HTR-8/SVneo (cell line): ENCODE measurements at regions not wholly inside any gene's neighbourhood (a gene's known extent, or its start where the extent isn't known, plus 50 kb on each side); places are given as distances from the start of the nearest gene placed in this dataset.
"Not testable (repeated sequence)": the region's sequence is repeated elsewhere in the genome, so short reads cannot be mapped to it uniquely, and the experiment has no call there.

Experiments
- DNase-seq: peaks from one replicate; pipeline ENCODE4 v3.0.0; 2011; ENCODE audit warnings: low spot score, mixed read lengths; ENCODE audit not compliant: insufficient read length
- FAIRE-seq: peaks from 2 replicates; lab custom pipeline; 2011; peaks lifted over from hg19 to GRCh38; lab: Jason Lieb, UNC

DNA sequence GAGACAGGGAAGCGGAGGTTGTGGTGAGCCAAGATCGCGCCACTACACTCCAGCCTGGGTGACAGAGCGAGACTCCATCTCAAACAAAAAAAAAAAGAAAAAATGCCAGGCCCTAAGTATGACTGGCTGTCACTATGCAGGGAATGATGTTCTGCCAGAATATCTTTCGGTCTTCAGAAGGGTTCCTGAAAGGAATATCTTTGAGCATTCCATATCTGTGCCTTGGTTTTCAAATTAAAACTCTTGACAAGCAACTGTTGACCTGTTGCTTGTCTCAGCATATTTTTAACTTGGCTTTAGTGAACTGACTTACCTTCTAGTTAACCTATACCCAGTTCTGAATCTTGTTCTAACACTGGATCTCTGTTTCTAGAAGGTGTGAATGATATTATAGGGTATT, 953.2 kb upstream of the FAM98A start:
- FAIRE-seq (no peak), DNase-seq (no peak)

DNA sequence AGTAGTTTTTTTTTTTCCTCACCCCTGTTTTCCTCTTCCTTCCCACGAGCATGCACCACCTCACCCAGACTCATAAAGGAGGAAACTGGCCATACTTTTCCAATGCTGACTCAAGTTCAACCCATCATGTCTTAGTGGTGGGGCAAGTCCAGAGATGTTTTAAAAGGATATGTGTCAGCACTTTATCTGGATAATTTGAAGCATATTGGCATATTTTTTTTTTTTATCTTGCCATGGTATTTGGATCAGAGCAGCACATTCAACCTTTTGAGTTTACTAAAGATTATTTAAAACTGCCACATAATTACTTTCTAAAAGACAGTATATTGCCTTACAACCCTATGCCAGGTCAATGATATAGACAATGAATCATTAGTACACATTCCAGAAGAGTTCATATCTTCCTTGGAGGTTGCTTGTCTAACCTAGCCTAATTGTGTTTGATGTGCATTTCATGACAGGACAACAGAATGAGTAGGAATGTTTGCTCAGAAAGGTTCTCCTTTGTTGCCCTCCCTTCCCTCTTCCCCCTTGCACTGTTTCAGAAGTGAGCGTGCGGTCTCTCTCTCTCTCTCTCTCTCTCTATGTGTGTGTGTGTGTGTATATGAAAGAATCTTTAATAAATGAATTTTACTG, 950.7 kb upstream of the FAM98A start:
- no peak for FAIRE-seq

DNA sequence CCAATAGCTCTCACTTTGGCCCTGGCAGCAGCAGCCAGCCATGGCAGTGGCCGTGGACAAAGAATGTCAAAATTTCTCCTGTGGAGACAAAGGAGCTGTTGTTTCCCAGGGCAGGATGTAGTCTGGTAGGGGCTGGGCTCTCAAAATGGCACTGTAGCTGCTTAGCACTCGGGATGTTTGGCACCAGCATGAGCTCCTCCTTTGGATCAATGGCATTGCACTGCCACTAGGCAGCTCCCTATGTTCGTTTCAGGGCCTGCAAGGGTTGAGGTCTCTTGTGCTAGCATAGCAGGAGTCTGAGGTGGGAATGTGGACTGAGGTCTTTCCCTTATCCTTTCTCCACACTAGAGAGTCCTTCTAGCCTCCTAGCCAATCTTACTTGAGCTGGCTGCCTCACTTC, 948.8 kb upstream of the FAM98A start:
- DNase-seq, result no peak
- FAIRE-seq, result no peak

More for the DNA sequence above, 950.7 kb upstream of the FAM98A start:
- DNase-seq, result no peak

DNA sequence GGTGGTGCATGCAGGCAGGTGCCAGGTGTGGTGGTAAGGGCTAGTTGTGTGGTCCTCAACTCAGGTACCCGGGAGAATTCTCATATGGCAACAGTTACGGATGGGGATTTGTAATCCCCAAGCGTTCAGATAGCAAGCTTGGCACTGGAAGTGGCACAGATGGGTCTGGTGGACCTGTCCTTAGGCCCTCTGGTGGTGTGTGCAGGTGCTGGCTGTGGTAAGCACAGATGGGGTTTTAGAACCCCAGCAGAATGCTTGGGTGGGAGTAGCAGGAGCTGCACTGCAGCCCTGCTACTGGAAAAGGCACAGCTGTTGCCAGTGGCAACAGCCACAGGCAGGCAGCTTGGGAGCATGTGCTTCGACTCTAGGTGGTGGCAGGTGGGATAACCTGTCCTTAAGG, 948.2 kb upstream of the FAM98A start:
- DNase-seq, result no peak

DNA sequence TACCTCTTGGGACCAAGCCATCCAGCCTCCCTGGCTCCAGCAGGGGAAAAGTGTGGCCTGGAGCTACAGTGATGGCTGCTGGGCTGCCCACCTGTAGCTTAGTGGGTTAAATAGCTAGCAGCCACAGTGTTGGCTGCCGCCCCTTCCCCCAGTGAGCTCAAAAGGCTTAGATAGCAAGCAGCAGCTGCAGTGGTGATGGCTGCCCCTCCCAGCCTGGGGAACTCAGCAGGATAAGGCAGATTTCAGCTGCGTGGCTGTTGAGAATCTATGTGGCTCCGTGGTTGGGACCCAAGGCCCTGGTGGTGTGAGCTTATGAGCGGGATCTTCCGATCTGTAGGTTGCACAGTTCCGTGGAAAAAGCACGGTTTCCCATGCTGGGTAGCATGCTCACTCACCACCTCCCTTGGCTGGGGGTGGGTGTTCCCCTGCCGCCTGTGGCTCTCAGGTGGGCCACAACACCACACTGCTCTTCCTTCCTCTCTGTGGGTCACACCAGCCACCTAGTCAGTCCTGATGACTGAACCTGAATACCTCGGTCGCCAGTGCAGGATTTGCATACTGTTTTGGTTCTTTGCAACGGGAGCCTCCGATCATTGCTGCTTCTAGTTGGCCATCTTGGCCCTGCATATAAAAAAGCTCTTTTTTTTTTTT, 946.5 kb upstream of the FAM98A start:
- FAIRE-seq, result no peak
- DNase-seq, result no peak

More for the DNA sequence above, 948.2 kb upstream of the FAM98A start:
- no peak for FAIRE-seq

DNA sequence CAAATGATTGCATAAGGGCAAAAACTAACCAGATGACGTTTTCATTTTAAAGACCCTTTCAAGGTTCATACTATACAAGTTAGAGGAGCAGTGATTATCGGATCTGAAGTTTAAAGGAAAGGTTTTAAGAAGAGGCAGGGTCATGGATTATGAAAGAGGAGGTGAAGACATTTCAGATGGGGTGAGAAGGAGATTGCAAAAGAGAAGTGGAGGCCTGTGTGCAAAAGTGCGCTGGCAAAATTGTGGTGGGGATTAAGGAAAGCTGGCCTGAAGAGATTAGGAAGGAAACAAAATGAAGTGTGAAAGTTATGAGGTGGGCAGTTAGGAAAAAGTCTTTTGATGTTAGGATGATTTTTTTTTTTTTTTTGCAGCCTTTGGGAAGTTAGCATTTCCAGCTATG, 935.7 kb upstream of the FAM98A start:
- no peak for DNase-seq
- FAIRE-seq, result no peak

DNA sequence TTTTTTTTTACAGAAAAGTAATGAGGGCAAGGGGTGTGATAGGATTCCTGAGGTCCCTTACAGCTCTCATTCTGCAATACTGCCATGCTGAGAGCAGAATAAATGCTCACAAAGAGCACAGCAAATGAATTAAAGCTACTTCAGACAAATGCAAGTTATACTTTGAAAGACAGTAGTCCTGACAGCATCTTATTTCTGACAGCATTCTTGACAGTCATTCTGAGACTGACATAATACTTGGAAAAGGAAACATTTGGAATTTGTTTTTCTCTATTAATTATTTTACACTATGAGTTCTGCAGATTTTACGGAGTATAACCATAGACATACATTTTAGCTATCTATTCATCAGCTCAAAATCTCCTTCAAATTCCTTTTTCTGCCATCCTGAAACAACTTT, 935.2 kb upstream of the FAM98A start:
- FAIRE-seq (no peak), DNase-seq (no peak)

DNA sequence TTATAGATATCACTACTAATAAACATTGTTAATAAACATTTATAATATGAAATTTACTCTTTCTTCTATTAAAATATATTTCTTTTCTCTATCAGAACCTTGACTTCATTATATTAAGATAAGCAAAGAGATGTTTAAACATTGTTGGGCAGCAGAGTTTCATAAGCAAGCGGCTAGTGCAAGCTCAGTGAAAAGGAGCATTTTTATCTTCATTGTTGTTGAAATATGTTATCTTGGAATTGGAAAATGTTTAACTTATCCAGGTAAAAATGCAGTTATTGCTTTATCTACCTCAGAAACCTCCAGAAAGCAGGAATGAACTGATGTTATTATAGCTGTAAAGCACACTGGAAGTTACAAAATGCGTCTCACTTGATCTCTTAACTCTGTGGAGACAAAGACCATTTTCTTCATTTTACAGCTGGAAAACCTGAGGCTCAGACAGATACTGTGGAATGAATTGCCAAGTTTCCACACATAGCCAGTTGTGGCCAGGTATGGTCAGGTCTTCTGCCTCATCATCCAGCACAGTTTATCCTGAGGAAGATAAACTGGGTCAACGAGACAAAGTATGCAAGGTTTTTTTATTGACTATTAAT, 934.6 kb upstream of the FAM98A start:
- FAIRE-seq, result no peak

DNA sequence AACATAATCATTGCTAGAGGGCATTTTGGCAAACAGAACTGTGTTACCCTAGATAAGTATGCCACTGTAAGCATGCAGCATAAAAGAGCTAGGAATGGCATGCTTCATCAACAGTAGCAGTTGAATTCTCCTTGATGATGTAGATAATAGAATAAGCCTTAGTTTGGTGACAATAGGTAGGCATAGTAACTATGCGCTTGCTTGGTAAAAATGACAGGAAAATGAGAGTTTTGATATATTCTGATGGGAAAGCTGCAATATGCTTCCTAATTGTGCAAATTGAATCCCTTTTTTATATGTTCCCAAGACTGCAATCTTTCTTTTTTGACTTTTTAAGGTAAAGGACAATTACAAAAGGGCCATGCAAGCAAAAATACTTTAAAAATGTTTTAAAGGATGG, 930.9 kb upstream of the FAM98A start:
- FAIRE-seq (no peak), DNase-seq (no peak)

More for the DNA sequence above, 934.6 kb upstream of the FAM98A start:
- DNase-seq, result no peak

DNA sequence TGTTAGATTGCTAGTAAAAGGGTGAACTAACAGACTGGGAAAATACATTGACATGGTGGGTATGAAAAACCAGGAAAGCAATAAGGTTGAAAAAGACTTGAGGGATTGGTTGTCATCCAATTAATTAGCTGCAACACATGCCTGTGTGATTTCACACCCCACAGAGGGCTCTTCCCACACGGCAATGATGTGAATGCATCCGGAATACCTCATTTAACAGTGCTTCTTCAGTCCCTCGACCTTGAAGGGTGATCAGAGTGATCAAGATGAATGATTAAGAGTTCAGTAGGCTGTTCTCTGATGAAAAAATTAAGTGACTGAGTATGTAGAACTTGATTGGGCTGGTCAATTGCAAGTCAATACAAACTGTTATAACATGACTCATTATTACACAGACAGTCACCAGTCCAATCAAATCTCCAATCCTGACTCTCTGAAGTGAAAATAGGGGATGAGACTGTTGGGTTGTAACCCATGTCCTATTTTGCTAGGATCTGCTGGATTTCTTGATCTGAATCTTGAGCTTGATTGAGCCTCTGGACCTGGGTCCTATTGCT, 924.9 kb upstream of the FAM98A start:
- FAIRE-seq (no peak), DNase-seq (no peak)

DNA sequence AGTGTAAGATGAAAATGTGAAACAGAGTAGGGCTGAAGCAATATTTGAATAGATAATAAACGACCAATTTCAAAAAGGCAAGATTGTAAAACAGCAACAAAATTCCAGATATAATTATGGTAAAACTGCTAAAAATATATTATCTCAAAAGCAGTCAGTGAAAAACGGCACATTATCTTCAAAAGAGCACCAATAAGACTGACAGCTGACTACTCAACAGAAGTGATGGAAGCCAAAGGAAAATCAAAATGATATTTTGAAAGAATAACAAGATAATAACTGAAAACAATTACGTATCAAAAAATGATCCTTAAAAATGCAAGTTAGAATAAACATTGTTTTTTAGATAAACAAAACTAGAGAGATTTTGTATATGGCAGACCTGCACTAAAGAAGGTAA, 920.6 kb upstream of the FAM98A start:
- FAIRE-seq (no peak), DNase-seq (no peak)

DNA sequence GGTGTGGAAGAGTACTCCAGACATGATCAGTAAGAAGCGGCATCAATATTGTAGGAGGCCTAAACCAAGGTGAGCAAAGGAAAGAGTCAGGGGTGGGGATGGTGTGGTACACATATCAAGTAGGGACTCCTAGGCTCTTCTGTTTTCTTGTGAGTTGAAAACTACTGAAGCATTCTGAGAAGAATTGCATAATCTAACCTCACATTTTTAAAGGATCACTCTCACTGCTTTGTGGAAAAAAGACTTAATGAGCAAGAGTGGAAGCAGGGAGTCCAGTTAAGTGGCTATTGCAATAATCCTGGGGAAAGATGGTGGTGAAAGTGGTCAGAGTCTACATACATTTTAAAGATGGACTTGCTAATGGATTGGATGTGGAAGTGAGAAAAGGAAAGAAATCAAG, 899.5 kb upstream of the FAM98A start:
- FAIRE-seq (no peak), DNase-seq (no peak)

DNA sequence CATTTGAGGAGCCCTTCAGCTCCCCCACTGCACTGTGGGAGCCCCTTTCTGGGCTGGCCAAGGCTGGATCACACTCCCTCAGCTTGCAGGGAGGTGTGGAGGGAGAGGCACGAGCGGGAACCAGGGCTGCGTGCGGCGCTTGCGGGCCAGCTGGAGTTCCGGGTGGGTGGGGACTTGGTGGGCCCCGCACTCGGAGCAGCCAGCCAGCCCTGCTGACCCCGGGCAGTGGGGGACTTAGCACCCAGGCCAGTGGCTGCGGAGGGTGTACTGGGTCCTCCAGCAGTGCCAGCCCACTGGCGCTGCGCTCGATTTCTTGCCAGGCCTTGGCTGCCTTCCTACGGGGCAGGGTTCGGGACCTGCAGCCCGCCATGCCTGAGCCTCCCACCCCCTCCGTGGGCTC, 895.1 kb upstream of the FAM98A start:
- DNase-seq, FAIRE-seq: not testable (repeated sequence)

DNA sequence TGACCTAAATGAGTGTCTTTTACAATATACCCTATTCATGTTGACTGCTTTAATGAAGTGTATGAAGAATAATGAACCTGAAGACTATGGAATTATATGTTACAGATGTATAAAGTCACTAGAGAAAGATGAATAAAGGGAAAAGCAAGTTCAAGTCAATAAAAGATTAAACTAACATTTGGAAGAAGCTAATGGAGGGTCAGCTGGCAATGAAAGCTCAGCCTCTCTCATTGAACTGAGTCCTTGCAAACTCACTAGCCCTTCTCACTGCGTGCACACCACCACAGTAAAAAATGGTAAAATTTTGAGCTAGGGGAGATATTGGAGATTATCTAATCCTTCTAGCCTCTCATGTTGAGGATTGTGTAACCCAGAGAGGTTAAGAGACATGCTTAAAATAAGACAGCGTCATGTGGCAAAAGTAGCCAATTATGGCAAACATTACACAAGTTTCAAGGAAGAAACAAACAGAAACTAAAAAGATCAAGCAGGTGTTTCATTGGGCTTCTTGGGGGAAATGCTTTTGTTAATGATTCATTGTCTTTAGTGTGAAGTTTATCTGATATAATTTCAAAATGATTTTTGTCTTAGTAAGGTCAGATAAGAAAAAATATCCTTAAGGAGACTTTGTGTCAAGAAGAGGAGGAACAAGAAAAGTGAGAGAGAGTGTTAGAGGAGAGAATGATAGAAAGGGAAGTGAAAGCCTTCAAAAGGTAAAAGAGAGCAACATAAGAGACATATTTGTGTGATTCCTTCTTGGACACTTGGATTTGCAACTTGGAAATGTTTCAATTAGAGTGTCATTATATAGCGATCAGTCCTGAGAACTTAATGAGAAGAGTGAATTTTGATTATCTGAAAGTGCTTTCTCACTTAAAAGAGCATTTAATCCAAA, 893.7 kb upstream of the FAM98A start:
- DNase-seq (no peak), FAIRE-seq (no peak)

DNA sequence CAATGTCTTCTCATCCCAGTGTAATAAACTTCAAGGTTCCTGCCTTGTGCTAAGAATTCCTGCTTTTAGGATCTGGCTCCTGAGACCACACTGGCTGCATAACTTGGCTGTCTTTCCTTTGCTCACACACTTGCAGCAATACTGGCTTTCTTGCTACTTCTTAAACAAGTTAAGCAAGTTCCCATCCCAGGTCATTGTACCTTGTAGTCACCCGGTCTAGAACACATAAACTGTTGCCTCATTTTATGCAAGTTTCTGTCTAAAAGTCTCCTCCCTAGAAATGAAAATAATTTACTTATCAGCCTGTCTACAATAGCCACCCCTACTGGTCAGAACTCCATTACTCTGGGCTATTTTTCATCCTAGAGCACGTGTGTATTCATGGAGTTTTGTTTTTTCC, 887.9 kb upstream of the FAM98A start:
- DNase-seq (no peak), FAIRE-seq (no peak)

DNA sequence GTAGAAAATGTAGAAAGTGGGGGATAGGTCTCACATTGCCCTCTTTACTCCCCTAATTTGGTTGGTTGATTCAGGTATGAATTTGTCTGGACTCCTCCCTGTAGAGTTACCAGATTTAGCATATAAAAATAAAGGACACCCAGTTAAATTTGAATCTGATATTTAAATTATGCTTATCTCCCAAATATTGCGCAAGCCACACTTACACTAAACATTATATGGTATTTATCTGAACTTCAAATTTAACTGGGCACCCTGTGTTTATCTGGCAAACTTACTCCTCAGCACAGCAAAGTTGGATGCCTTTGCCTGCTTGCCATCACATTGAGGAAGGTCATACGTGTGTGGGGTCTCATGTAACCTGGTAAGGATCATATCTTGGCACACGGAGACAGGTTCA, 882.4 kb upstream of the FAM98A start:
- FAIRE-seq (no peak), DNase-seq (no peak)

DNA sequence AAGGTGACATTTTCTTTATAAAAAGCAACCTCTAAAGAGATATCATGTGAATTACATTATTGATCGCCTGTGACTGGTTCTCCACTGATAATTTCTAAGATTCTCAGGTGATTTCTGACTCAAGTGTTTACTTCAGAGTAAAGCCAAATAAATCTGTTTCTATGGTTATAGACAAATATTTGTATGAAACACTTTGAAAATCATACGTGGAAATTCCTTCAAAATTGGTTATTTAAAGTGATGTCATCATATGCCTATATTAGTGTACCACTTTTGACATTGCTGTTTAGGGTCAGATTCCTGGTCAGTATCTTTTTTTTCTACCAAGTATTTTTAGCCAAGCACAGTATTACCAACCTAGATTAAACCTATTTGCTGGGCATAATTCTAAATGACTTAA, 881.3 kb upstream of the FAM98A start:
- FAIRE-seq, result no peak
- no peak for DNase-seq

DNA sequence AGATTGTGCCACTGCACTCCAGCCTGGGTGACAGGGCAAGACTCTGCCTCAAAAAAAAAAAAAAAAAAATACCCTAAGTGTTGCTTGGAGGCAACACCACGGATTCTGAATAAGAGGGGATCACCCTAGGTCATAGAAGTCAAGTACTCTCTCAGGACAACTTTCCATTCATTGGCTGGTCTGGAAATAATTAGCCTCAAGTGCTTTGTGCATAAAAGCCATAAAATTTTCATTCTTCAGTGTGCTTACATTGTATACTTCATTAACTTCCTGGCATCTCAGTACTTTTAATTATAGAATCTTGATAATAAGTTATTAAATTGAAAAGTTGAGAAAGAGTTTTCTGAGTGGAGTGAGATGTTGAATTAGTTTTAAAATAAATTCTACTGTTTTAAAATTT, 876.1 kb upstream of the FAM98A start:
- no peak for FAIRE-seq
- no peak for DNase-seq

DNA sequence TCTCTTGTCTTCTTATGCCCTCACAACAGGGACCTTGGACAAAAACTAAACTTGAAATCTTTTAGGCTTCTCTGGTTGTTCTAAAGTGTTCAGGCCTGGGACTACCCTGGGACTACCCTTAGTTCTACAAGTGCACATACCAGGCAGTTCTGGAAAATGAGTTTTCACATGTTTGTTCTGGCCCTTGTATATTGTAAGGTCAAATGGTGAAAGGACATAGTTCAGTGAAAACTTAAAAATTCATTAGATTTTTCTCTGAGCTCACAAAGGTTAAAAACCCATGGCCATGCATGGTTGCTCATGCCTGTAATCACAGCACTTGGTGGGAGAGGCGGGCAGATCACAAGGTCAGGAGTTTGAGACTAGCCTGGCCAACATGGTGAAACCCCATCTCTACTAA, 875.5 kb upstream of the FAM98A start:
- DNase-seq, result no peak
- no peak for FAIRE-seq

DNA sequence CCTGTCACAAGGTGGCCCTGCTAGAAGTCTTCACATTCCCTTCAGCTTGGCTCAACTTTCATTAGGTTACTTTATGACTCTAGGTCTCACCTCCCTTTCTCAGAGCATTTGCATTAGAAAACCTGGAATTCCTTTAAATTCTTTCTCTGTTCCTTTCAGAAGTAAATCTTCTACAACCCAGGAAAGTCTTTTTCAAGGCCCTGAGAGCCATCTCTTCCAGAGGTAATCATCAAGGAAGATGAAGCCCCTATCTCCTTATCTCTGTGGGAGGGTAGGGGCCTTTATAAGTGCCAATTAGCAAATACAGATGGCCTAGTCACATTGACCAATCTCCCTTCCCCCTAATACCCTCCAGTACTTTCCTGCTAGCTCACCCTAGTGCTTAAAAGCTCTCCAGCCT, 848.0 kb upstream of the FAM98A start:
- FAIRE-seq, result no peak
- no peak for DNase-seq

DNA sequence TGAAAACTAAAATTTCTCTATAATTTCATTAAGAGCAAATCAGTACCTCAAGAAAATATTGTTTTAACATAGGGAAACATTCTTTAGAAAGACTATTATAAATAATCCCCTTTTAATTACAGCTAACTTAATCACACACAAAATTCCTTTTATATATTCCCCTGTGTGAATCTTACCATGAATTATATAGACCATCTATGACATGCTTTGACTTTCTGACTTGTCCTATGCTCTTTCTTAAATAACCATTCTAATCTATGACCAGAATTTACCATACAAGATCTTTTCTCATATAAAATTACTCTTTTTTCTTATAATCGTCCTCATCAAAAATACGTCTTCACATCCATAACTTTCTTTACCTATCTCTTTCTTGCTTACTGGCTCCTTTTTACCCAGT, 824.2 kb upstream of the FAM98A start:
- FAIRE-seq, result no peak
- no peak for DNase-seq
